Thyroid gland (tissue), 4 donors: ENCODE measurements at regions not wholly inside any gene's neighbourhood (a gene's known extent, or its start where the extent isn't known, plus 50 kb on each side); places are given as distances from the start of the nearest gene placed in this dataset.

Experiments
- CTCF ChIP-seq, 6 experiments: fragments of 200-600 bp in 3 of 6; fragments of 450-650 bp in 3 of 6; sonication (generic) in 3 of 6; IDR thresholded peaks; one replicate each; pipeline ENCODE4 v1.5.1; 2016 to 2019; ENCODE audit warnings: antibody characterized with exemption in 6 of 6, mild to moderate bottlenecking in 2 of 6, inconsistent platforms in 1 of 6, moderate library complexity in 1 of 6
- POLR2A ChIP-seq, 2 donors: fragments of 450-650 bp; IDR thresholded peaks; one replicate each; pipeline ENCODE4 v1.6.1; 2017; ENCODE audit warnings: antibody characterized with exemption in 2 of 2, mild to moderate bottlenecking in 2 of 2, moderate library complexity in 1 of 2

- TF ChIP-seq POLR2A (IDR thresholded peaks at IDR 0.05) (no peak), CTCF (IDR thresholded peaks at IDR 0.05) (no peak)
Measured at GRCh38 chr20:16828666-16829305, 80.6 kb downstream of the OTOR start.
